Dendritic cell treated with granulocyte-macrophage colony-stimulating factor and Interleukin-4, amounts not matched to agents 40 ng/mL and 50 ng/mL, for 4 days (primary cell): ENCODE measurements at regions not wholly inside any gene's neighbourhood (a gene's known extent, or its start where the extent isn't known, plus 50 kb on each side); places are given as distances from the start of the nearest gene placed in this dataset.

Experiments used
- H3K27ac Mint-ChIP-seq: one replicate; pipeline ENCODE4 v1.8.0; 2022; ENCODE audit warnings: mild to moderate bottlenecking, mixed read lengths
- H3K27me3 Mint-ChIP-seq: one replicate; pipeline ENCODE4 v1.8.0; 2022; ENCODE audit warnings: mild to moderate bottlenecking, mixed read lengths
- H3K36me3 Mint-ChIP-seq: one replicate; pipeline ENCODE4 v1.8.0; 2022; ENCODE audit warnings: low read depth, mixed read lengths
- H3K4me1 Mint-ChIP-seq: one replicate; pipeline ENCODE4 v1.8.0; 2022; ENCODE audit warnings: low read depth, mixed read lengths
- H3K4me3 Mint-ChIP-seq: one replicate; pipeline ENCODE4 v1.8.0; 2022; ENCODE audit warnings: mild to moderate bottlenecking, moderate library complexity, mixed read lengths
- H3K9me3 Mint-ChIP-seq: one replicate; pipeline ENCODE4 v1.8.0; 2022; ENCODE audit warnings: mixed read lengths
- intact Hi-C: fragments of 100-400 bp; cut with micrococcal nuclease; formaldehyde crosslinking; loops from one replicate; pipeline ENCODE4 v1.15.0; 2022

GRCh38 chr14:101049942-101050341 is 146.4 kb upstream of the RTL1 start:
- Mint-ChIP-seq H3K36me3 (no peaks in the 10 kb centered on the region), H3K4me3 (no peak overlapping the region), H3K9me3 (no peaks in the 10 kb centered on the region), H3K4me1 (no peaks in the 10 kb centered on the region), H3K27ac (no peak overlapping the region), H3K27me3 (no peaks in the 10 kb centered on the region)
- intact Hi-C loops, result no loop called here

- Mint-ChIP-seq H3K27me3 (no peaks in the 10 kb centered on the region), H3K36me3 (no peaks in the 10 kb centered on the region), H3K4me3 (no peak overlapping the region), H3K9me3 (no peaks in the 10 kb centered on the region), H3K4me1 (no peaks in the 10 kb centered on the region), H3K27ac (no peak overlapping the region)
- intact Hi-C loops, result no loop called here
These were observed 147.5 kb upstream of the RTL1 start for GRCh38 chr14:101050901-101051490.

GRCh38 chr14:101054671-101055070 is 151.1 kb upstream of the RTL1 start:
- Mint-ChIP-seq H3K4me1 (no peaks in the 10 kb centered on the region), H3K4me3 (no peak overlapping the region), H3K27me3 (no peaks in the 10 kb centered on the region), H3K36me3 (no peaks in the 10 kb centered on the region), H3K9me3 (no peaks in the 10 kb centered on the region), H3K27ac (no peak overlapping the region)
- intact Hi-C loops, result no loop called here

- Mint-ChIP-seq H3K36me3 (no peaks in the 10 kb centered on the region), H3K27me3 (no peaks in the 10 kb centered on the region), H3K27ac (no peak overlapping the region), H3K4me1 (no peaks in the 10 kb centered on the region), H3K9me3 (no peaks in the 10 kb centered on the region), H3K4me3 (no peak overlapping the region)
- intact Hi-C loops, result no loop called here
These were observed 151.7 kb upstream of the RTL1 start for GRCh38 chr14:101055106-101055662.

GRCh38 chr14:101055776-101056374 is 152.4 kb upstream of the RTL1 start:
- intact Hi-C loops, result no loop called here
- H3K4me3 Mint-ChIP-seq, result no peak overlapping the region
- H3K36me3 Mint-ChIP-seq, result no peaks in the 10 kb centered on the region
- H3K4me1 Mint-ChIP-seq, result no peaks in the 10 kb centered on the region
- H3K27ac Mint-ChIP-seq, result no peak overlapping the region
- H3K27me3 Mint-ChIP-seq, result no peaks in the 10 kb centered on the region
- no peaks in the 10 kb centered on the region for H3K9me3 Mint-ChIP-seq

GRCh38 chr14:101056446-101056845 is 152.9 kb upstream of the RTL1 start:
- Mint-ChIP-seq H3K9me3 (no peaks in the 10 kb centered on the region), H3K4me1 (no peaks in the 10 kb centered on the region), H3K4me3 (no peak overlapping the region), H3K27me3 (no peaks in the 10 kb centered on the region), H3K36me3 (no peaks in the 10 kb centered on the region), H3K27ac (no peak overlapping the region)
- intact Hi-C loops, result no loop called here

- Mint-ChIP-seq H3K27ac (no peak overlapping the region), H3K4me1 (no peaks in the 10 kb centered on the region), H3K27me3 (no peaks in the 10 kb centered on the region), H3K36me3 (no peaks in the 10 kb centered on the region), H3K9me3 (no peaks in the 10 kb centered on the region), H3K4me3 (no peak overlapping the region)
- intact Hi-C loops, result no loop called here
These were observed 153.9 kb upstream of the RTL1 start for GRCh38 chr14:101057394-101057793.

GRCh38 chr14:101058571-101058970 is 155.0 kb upstream of the RTL1 start:
- no peak overlapping the region for H3K27ac Mint-ChIP-seq
- H3K4me3 Mint-ChIP-seq, result no peak overlapping the region
- H3K36me3 Mint-ChIP-seq, result no peaks in the 10 kb centered on the region
- intact Hi-C loops, result no loop called here
- no peaks in the 10 kb centered on the region for H3K4me1 Mint-ChIP-seq
- no peaks in the 10 kb centered on the region for H3K9me3 Mint-ChIP-seq
- no peaks in the 10 kb centered on the region for H3K27me3 Mint-ChIP-seq

GRCh38 chr14:101060171-101060601 is 156.7 kb upstream of the RTL1 start:
- H3K36me3 Mint-ChIP-seq, result no peaks in the 10 kb centered on the region
- H3K27ac Mint-ChIP-seq, result no peak overlapping the region
- H3K4me3 Mint-ChIP-seq, result no peak overlapping the region
- H3K4me1 Mint-ChIP-seq, result no peaks in the 10 kb centered on the region
- intact Hi-C loops, result no loop called here
- H3K27me3 Mint-ChIP-seq, result no peaks in the 10 kb centered on the region
- H3K9me3 Mint-ChIP-seq, result no peaks in the 10 kb centered on the region

- Mint-ChIP-seq H3K27ac (no peak overlapping the region), H3K36me3 (no peaks in the 10 kb centered on the region), H3K9me3 (no peaks in the 10 kb centered on the region), H3K27me3 (no peaks in the 10 kb centered on the region), H3K4me1 (no peaks in the 10 kb centered on the region), H3K4me3 (no peak overlapping the region)
- intact Hi-C loops, result no loop called here
These were observed 158.0 kb upstream of the RTL1 start for GRCh38 chr14:101061411-101062064.

GRCh38 chr14:101062065-101062450 is 158.5 kb upstream of the RTL1 start:
- Mint-ChIP-seq H3K4me1 (no peaks in the 10 kb centered on the region), H3K4me3 (no peak overlapping the region), H3K27ac (no peak overlapping the region), H3K9me3 (no peaks in the 10 kb centered on the region), H3K36me3 (no peaks in the 10 kb centered on the region), H3K27me3 (no peaks in the 10 kb centered on the region)
- intact Hi-C loops, result no loop called here

- intact Hi-C loops, result no loop called here
- Mint-ChIP-seq H3K9me3 (no peaks in the 10 kb centered on the region), H3K36me3 (no peaks in the 10 kb centered on the region), H3K4me3 (no peak overlapping the region), H3K27me3 (peaks cover under 1% of the 10 kb centered on the region), H3K27ac (no peak overlapping the region), H3K4me1 (no peaks in the 10 kb centered on the region)
These were observed 159.1 kb upstream of the RTL1 start for GRCh38 chr14:101062601-101063000.

GRCh38 chr14:101063121-101063520 is 159.6 kb upstream of the RTL1 start:
- intact Hi-C loops, result no loop called here
- H3K9me3 Mint-ChIP-seq, result no peaks in the 10 kb centered on the region
- peaks cover 2% of the 10 kb centered on the region for H3K27me3 Mint-ChIP-seq
- no peak overlapping the region for H3K27ac Mint-ChIP-seq
- no peak overlapping the region for H3K4me3 Mint-ChIP-seq
- H3K36me3 Mint-ChIP-seq, result no peaks in the 10 kb centered on the region
- H3K4me1 Mint-ChIP-seq, result no peaks in the 10 kb centered on the region

- H3K27ac Mint-ChIP-seq, result no peak overlapping the region
- intact Hi-C loops, result no loop called here
- H3K36me3 Mint-ChIP-seq, result no peaks in the 10 kb centered on the region
- H3K9me3 Mint-ChIP-seq, result no peaks in the 10 kb centered on the region
- H3K4me1 Mint-ChIP-seq, result no peaks in the 10 kb centered on the region
- H3K27me3 Mint-ChIP-seq, result peaks cover 4% of the 10 kb centered on the region
- no peak overlapping the region for H3K4me3 Mint-ChIP-seq
These were observed 160.7 kb upstream of the RTL1 start for GRCh38 chr14:101064121-101064661.
